ENCODE measurements at regions not wholly inside any gene's neighbourhood (a gene's known extent, or its start where the extent isn't known, plus 50 kb on each side); places are given as distances from the start of the nearest gene placed in this dataset.

GRCh38 chr2:21916934-21917522 lies 793.3 kb downstream of the TDRD15 start:
- CTCF ChIA-PET = no interaction called here
- H3K9me3 ChIP-seq (ENCODE audit: control insufficient read depth in 1 of 2, insufficient read depth in 1 of 2, low read depth in 1 of 2, low read length in 2 of 2) = peaks cover 14 to 15% of the 10 kb centered on the region in 2 experiments; a peak in 3 of 4 replicates
- BruUV-seq (replicated peaks) = no TSS peak
- RAD21 ChIA-PET (ENCODE audit: low non-redundant PET in 1 of 2, low total read pairs in 2 of 2, uncharacterized antibody in 2 of 2, unreplicated experiment in 2 of 2) = no interaction called here
- H3K36me3 ChIP-seq (ENCODE audit: control insufficient read depth in 1 of 2, insufficient read depth in 2 of 2, low read length in 2 of 2) = no peaks in the 10 kb centered on the region
- H3K27ac ChIP-seq (ENCODE audit: low read depth, low read length) = no peak overlapping the region
- H4K20me1 ChIP-seq (ENCODE audit: insufficient read depth) = no peaks in the 10 kb centered on the region
- H3K4me3 ChIP-seq (replicated peaks in 1 of 2; ENCODE audit: low read depth in 1 of 2, low read length in 2 of 2) = no peak overlapping the region
- POLR2A ChIA-PET = no interaction called here
- no peaks in the 10 kb centered on the region for H3K79me2 ChIP-seq (ENCODE audit: insufficient read depth, low read length)
- intact Hi-C loops (cut with micrococcal nuclease) = no loop called here
- no peak overlapping the region for H2AFZ ChIP-seq (ENCODE audit: low read depth, low read length, poor library complexity, severe bottlenecking)
- ATAC-seq (no peak), DNase-seq (ENCODE audit: low read depth, low spot score) (no peak)
- H3K4me2 ChIP-seq (ENCODE audit: low read length) = no peak overlapping the region
- H3K4me1 ChIP-seq (ENCODE audit: control insufficient read depth in 1 of 2, insufficient read depth in 2 of 2, low read length in 2 of 2) = no peaks in the 10 kb centered on the region
- no peaks in the 10 kb centered on the region for H3K27me3 ChIP-seq (ENCODE audit: insufficient read depth, low read length)
- no peak overlapping the region for H3K9ac ChIP-seq (ENCODE audit: low read length)
- TF ChIP-seq, protein P1, sequence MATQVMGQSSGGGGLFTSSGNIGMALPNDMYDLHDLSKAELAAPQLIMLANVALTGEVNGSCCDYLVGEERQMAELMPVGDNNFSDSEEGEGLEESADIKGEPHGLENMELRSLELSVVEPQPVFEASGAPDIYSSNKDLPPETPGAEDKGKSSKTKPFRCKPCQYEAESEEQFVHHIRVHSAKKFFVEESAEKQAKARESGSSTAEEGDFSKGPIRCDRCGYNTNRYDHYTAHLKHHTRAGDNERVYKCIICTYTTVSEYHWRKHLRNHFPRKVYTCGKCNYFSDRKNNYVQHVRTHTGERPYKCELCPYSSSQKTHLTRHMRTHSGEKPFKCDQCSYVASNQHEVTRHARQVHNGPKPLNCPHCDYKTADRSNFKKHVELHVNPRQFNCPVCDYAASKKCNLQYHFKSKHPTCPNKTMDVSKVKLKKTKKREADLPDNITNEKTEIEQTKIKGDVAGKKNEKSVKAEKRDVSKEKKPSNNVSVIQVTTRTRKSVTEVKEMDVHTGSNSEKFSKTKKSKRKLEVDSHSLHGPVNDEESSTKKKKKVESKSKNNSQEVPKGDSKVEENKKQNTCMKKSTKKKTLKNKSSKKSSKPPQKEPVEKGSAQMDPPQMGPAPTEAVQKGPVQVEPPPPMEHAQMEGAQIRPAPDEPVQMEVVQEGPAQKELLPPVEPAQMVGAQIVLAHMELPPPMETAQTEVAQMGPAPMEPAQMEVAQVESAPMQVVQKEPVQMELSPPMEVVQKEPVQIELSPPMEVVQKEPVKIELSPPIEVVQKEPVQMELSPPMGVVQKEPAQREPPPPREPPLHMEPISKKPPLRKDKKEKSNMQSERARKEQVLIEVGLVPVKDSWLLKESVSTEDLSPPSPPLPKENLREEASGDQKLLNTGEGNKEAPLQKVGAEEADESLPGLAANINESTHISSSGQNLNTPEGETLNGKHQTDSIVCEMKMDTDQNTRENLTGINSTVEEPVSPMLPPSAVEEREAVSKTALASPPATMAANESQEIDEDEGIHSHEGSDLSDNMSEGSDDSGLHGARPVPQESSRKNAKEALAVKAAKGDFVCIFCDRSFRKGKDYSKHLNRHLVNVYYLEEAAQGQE (IDR thresholded peaks at IDR 0.05; ENCODE audit: low read depth) = peak; percentile 8; the same call in 1 of the 2 replicates
- TF ChIP-seq, protein P2, sequence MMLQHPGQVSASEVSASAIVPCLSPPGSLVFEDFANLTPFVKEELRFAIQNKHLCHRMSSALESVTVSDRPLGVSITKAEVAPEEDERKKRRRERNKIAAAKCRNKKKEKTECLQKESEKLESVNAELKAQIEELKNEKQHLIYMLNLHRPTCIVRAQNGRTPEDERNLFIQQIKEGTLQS (IDR thresholded peaks at IDR 0.05) = no peak
- H3K9me2 ChIP-seq (ENCODE audit: insufficient read depth) = no peaks in the 10 kb centered on the region

- no peaks in the 10 kb centered on the region for H3K9me2 ChIP-seq (ENCODE audit: insufficient read depth)
- no peak for DNase-seq (ENCODE audit: low read depth, low spot score)
- H3K36me3 ChIP-seq (ENCODE audit: control insufficient read depth in 1 of 2, insufficient read depth in 2 of 2, low read length in 2 of 2) = no peaks in the 10 kb centered on the region
- H3K27ac ChIP-seq (ENCODE audit: low read depth, low read length) = no peak overlapping the region
- TF ChIP-seq, protein P2 (IDR thresholded peaks at IDR 0.05) = no peak
- TF ChIP-seq, protein P1 (IDR thresholded peaks at IDR 0.05; ENCODE audit: low read depth) = no peak
- TF ChIP-seq CBX3 (IDR thresholded peaks at IDR 0.05; ENCODE audit: low read depth) (no peak), ZBTB33 (IDR thresholded peaks at IDR 0.05; ENCODE audit: extremely low read depth, insufficient replicate concordance, low read length) (no peak), YY1 (IDR thresholded peaks at IDR 0.05; ENCODE audit: extremely low read depth, insufficient replicate concordance, low read depth, low read length) (no peak)
- ChIA-PET POLR2A (no interaction called here), CTCF (no interaction called here), RAD21 (ENCODE audit: low non-redundant PET in 1 of 2, low total read pairs in 2 of 2, uncharacterized antibody in 2 of 2, unreplicated experiment in 2 of 2) (no interaction called here)
- BruUV-seq (replicated peaks) = no TSS peak
- intact Hi-C loops (cut with micrococcal nuclease) = no loop called here
- no peaks in the 10 kb centered on the region for H3K27me3 ChIP-seq (ENCODE audit: insufficient read depth, low read length)
- no peaks in the 10 kb centered on the region for H3K4me1 ChIP-seq (ENCODE audit: control insufficient read depth in 1 of 2, insufficient read depth in 2 of 2, low read length in 2 of 2)
- H3K79me2 ChIP-seq (ENCODE audit: insufficient read depth, low read length) = no peaks in the 10 kb centered on the region
- no peak overlapping the region for H2AFZ ChIP-seq (ENCODE audit: low read depth, low read length, poor library complexity, severe bottlenecking)
- H3K9ac ChIP-seq (ENCODE audit: low read length) = no peak overlapping the region
- H3K4me2 ChIP-seq (ENCODE audit: low read length) = no peak overlapping the region
- no peak overlapping the region for H3K4me3 ChIP-seq (replicated peaks in 1 of 2; ENCODE audit: low read depth in 1 of 2, low read length in 2 of 2)
- no peaks in the 10 kb centered on the region for H4K20me1 ChIP-seq (ENCODE audit: insufficient read depth)
- ATAC-seq = no peak
- peaks cover 7 to 11% of the 10 kb centered on the region in 2 experiments; a peak in 2 of 4 replicates for H3K9me3 ChIP-seq (ENCODE audit: control insufficient read depth in 1 of 2, insufficient read depth in 1 of 2, low read depth in 1 of 2, low read length in 2 of 2)
Observed at GRCh38 chr2:21920721-21921120, 797.0 kb downstream of the TDRD15 start.
